ENCODE measurements at regions not wholly inside any gene's neighbourhood (a gene's known extent, or its start where the extent isn't known, plus 50 kb on each side); places are given as distances from the start of the nearest gene placed in this dataset.

DNA sequence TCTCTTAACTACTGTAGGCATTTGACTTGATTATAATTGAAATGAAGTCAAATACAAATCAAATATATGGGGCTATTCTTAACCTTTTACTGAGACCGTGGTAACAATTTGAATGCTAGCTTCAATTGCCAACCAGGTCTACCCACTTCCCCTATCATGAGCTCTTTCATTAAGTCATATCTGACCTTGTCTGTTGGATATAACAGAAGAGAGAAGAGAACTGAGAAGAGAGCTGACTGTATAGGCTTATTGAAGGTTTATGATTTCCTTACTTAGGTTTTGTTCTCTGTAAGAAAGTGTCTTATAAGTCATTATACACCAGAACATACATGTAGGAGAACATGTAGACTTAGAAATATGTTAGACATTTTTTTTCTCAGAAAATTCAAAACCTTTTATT is 549.4 kb downstream of the COL12A1 start:
- TF ChIP-seq, protein P1, sequence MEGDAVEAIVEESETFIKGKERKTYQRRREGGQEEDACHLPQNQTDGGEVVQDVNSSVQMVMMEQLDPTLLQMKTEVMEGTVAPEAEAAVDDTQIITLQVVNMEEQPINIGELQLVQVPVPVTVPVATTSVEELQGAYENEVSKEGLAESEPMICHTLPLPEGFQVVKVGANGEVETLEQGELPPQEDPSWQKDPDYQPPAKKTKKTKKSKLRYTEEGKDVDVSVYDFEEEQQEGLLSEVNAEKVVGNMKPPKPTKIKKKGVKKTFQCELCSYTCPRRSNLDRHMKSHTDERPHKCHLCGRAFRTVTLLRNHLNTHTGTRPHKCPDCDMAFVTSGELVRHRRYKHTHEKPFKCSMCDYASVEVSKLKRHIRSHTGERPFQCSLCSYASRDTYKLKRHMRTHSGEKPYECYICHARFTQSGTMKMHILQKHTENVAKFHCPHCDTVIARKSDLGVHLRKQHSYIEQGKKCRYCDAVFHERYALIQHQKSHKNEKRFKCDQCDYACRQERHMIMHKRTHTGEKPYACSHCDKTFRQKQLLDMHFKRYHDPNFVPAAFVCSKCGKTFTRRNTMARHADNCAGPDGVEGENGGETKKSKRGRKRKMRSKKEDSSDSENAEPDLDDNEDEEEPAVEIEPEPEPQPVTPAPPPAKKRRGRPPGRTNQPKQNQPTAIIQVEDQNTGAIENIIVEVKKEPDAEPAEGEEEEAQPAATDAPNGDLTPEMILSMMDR (IDR thresholded peaks at IDR 0.05; ENCODE audit: control insufficient read depth, extremely low read depth, insufficient read depth), result no peak
- H3K4me3 ChIP-seq (ENCODE audit: low read depth, low read length), result no peak overlapping the region
- DNase-seq (ENCODE audit: low read depth), result no peak

DNA sequence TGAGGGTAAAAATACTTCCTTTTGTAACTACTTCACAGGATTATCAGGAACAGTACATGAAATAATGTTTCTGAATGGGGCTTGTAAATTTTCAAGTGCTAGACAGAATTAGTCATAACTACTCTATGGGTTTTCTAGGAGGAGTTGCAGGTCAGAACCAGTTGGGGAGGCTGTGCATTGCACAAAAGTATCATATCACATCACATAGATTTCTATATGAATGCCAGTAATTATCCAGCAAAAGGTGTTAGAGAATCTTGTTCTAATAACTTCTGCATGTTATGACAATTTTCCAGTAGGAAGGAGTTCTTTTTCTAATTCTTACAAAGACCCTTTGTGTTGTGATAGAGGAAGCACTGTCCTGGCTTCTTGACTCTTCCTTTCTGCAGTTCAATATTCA is 551.6 kb downstream of the COL12A1 start:
- TF ChIP-seq, protein P1 (IDR thresholded peaks at IDR 0.05; ENCODE audit: control insufficient read depth, extremely low read depth, insufficient read depth), result no peak
- H3K4me3 ChIP-seq (ENCODE audit: low read depth, low read length), result no peak overlapping the region
- no peak for DNase-seq (ENCODE audit: low read depth)

DNA sequence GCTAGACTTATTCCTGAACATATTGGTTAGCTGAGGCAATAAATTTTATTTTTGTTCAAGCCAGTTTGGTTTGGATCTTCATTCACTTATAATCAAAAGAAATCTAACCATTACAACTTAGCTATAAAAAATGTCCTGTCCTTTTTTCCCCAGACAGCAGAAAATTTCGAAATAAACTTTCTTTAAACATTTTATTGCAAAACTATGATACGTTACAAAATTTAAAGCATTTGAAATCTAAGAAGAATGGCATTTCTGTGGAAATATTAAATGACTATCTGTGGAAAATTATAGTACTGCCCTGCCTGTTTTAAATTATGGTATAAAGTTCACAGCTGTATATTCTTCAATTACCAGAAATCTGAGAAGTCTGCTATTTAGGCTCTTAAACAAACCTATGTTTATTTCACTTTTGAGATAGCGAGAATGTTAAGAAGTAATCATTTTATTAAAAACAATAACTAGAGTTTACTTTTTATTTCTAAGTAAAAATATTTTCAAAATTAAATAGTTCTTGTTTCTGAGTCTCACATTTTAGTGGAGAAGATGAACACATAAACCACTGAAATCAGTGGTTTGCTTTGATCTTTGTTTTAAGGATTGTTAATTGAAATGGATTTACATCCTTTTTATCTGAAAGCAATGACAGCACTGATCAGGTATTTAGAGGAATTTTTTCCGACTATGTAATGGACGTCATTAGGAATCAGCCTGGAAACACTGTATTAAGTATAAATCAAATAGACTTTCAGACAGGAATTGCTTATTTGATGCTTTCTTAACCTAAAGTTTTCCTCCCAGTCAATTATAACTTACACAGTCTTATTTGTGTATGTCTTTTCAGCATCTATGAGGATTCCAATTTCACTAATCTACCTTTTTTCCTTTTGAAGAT is 553.7 kb downstream of the COL12A1 start:
- TF ChIP-seq, protein P1 (IDR thresholded peaks at IDR 0.05; ENCODE audit: control insufficient read depth, extremely low read depth, insufficient read depth), result no peak
- no peak for DNase-seq (ENCODE audit: low read depth)
- H3K4me3 ChIP-seq (ENCODE audit: low read depth, low read length), result no peak overlapping the region

DNA sequence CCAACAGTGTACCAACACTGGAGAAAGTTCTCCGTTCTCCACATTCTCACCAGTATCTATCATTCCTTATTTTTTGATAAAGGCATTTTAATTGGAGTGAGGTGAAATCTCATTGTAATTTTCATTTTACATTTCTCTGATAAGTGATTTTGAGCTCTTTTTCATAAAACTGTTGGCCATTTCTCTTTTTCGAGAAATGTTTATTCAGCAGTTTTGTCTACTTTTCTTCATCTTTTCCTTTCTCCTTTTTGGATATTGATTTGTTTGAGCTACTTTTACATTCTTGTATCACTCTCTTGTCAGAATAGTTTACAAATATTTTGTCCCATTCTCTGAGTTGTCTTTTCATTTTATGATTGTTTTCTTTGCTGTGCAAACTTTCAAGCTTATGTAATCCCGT is 555.2 kb downstream of the COL12A1 start:
- H3K4me3 ChIP-seq (ENCODE audit: low read depth, low read length), result no peak overlapping the region
- TF ChIP-seq, protein P1 (IDR thresholded peaks at IDR 0.05; ENCODE audit: control insufficient read depth, extremely low read depth, insufficient read depth), result no peak
- no peak for DNase-seq (ENCODE audit: low read depth)

DNA sequence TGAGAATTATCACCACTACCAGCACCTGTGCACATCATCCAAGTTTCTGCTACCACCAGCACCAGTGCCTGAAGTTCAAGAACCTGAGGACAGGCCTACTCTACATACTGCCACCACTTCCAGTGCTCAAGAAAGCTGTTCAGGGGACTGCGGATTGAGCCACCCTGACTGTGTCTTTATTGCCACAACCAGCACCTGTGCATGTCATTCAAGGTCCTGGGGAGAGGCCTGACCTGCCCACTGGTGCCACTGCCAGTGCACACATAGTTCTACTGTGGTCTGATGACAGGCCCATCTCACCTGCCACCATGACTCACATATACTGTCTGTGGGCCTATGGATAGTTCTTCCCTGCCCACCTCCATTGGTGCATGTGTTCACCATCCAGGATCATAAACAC is 559.4 kb downstream of the COL12A1 start:
- DNase-seq (ENCODE audit: low read depth), result no peak
- TF ChIP-seq, protein P1 (IDR thresholded peaks at IDR 0.05; ENCODE audit: control insufficient read depth, extremely low read depth, insufficient read depth), result no peak
- no peak overlapping the region for H3K4me3 ChIP-seq (ENCODE audit: low read depth, low read length)

DNA sequence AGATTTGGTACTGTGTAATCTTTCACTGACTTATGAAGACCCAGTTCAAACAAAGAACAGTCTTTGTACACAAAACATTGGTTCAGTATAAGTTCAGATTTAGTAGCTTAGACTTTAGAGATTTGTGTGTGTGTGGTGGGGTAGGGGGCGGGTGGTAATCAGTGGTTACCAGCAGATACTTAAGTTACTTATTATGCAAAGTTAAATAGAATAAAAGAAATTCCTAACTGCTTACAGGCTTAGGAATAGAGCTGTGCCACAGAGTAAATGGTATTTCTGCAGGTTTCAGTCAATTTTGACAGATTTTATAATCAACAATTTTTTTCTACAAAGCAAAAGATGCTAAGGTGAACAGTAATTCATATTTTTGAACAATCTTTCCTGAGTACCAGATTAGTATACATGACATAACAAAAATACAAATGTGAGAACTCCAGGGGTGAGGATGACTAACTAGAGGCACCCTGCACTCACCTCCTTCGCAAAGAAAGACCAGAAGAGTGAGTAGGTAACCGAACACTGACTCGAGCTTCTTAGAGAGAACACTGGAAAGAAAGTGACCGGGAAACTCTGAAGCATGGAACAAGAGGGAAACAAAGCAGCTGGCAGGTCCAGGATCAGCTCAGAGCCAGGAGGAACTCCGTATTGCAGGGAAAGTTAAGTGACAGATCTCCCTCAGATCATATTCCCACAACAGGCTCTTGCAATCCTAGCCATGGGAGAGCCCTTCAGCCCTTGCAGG is 560.6 kb downstream of the COL12A1 start:
- no peak overlapping the region for H3K4me3 ChIP-seq (ENCODE audit: low read depth, low read length)
- TF ChIP-seq, protein P1 (IDR thresholded peaks at IDR 0.05; ENCODE audit: control insufficient read depth, extremely low read depth, insufficient read depth), result no peak
- DNase-seq (ENCODE audit: low read depth), result no peak
